CD4-positive, alpha-beta memory T cell (primary cell): ENCODE measurements at regions not wholly inside any gene's neighbourhood (a gene's known extent, or its start where the extent isn't known, plus 50 kb on each side); places are given as distances from the start of the nearest gene placed in this dataset.
A peak's percentile ranks its signal among the peaks of the same experiment; 100 is the strongest.
"Not testable (repeated sequence)": the region's sequence is repeated elsewhere in the genome, so short reads cannot be mapped to it uniquely, and the experiment has no call there.

Source experiments
- CTCF ChIA-PET: fragments of 350-600 bp; sonication (Branson Sonifier 250); formaldehyde crosslinking; loops from one replicate; lab custom pipeline; 2021; ENCODE audit warnings: inconsistent platforms; ENCODE audit not compliant: partially characterized antibody; lab: Charles Lee
- POLR2A ChIA-PET: fragments of 350-600 bp; sonication (Branson Sonifier 250); formaldehyde crosslinking; loops from one replicate; lab custom pipeline; 2021; ENCODE audit not compliant: partially characterized antibody; lab: Charles Lee
- DNase-seq, 5 donors: peaks; one replicate each; pipeline versions ENCODE4 v3.0.0 to v3.0.0-alpha.2; 2020 to 2022; ENCODE audit warnings: mixed read lengths in 1 of 5
- H3K27ac ChIP-seq: one replicate; pipeline ENCODE4 v1.7.0; 2013; ENCODE audit warnings: low read depth, low read length
- H3K27me3 ChIP-seq: 2 replicates; pipeline ENCODE4 v1.7.0; 2013; ENCODE audit warnings: mild to moderate bottlenecking, low read length, moderate library complexity; ENCODE audit not compliant: insufficient read depth
- H3K36me3 ChIP-seq: 2 replicates; pipeline ENCODE4 v1.7.0; 2013; ENCODE audit warnings: mild to moderate bottlenecking, low read length, moderate library complexity; ENCODE audit not compliant: insufficient read depth
- H3K4me1 ChIP-seq: 2 replicates; pipeline ENCODE4 v1.7.0; 2013; ENCODE audit warnings: mild to moderate bottlenecking, low read length, moderate library complexity; ENCODE audit not compliant: insufficient read depth
- H3K4me3 ChIP-seq, 2 donors: one replicate each; pipeline ENCODE4 v1.7.0; 2013; ENCODE audit warnings: low read length in 2 of 2, mild to moderate bottlenecking in 1 of 2
- H3K9me3 ChIP-seq, 2 donors: one replicate each; pipeline ENCODE4 v1.7.0; 2013; ENCODE audit warnings: low read length in 2 of 2, control low read depth in 1 of 2; ENCODE audit not compliant: control insufficient read depth in 1 of 2
- H3K27ac Mint-ChIP-seq, 7 donors: one replicate each; pipeline ENCODE4 v1.8.0; 2020 to 2021; ENCODE audit warnings: mixed read lengths in 7 of 7, mild to moderate bottlenecking in 6 of 7, inconsistent platforms in 3 of 7, moderate library complexity in 3 of 7
- H3K27me3 Mint-ChIP-seq, 2 donors: one replicate each; pipeline ENCODE4 v1.8.0; 2020 to 2021; ENCODE audit warnings: mixed read lengths in 2 of 2
- H3K36me3 Mint-ChIP-seq, 2 donors: one replicate each; pipeline ENCODE4 v1.8.0; 2020 to 2021; ENCODE audit warnings: mixed read lengths in 2 of 2, inconsistent platforms in 1 of 2, mild to moderate bottlenecking in 1 of 2
- H3K4me1 Mint-ChIP-seq, 4 donors: one replicate each; pipeline ENCODE4 v1.8.0; 2020 to 2021; ENCODE audit warnings: mixed read lengths in 4 of 4, mild to moderate bottlenecking in 1 of 4
- H3K4me3 Mint-ChIP-seq, 8 donors: one replicate each; pipeline ENCODE4 v1.8.0; 2020 to 2021; ENCODE audit warnings: mixed read lengths in 8 of 8, mild to moderate bottlenecking in 7 of 8, moderate library complexity in 6 of 8, inconsistent platforms in 3 of 8
- H3K9me3 Mint-ChIP-seq, 8 donors: one replicate each; pipeline ENCODE4 v1.8.0; 2020 to 2021; ENCODE audit warnings: mixed read lengths in 8 of 8, mild to moderate bottlenecking in 5 of 8, inconsistent platforms in 3 of 8, moderate library complexity in 1 of 8
- intact Hi-C: fragments of 100-400 bp; cut with micrococcal nuclease; formaldehyde crosslinking; loops from one replicate; pipeline ENCODE4 v1.15.1; 2023

DNA sequence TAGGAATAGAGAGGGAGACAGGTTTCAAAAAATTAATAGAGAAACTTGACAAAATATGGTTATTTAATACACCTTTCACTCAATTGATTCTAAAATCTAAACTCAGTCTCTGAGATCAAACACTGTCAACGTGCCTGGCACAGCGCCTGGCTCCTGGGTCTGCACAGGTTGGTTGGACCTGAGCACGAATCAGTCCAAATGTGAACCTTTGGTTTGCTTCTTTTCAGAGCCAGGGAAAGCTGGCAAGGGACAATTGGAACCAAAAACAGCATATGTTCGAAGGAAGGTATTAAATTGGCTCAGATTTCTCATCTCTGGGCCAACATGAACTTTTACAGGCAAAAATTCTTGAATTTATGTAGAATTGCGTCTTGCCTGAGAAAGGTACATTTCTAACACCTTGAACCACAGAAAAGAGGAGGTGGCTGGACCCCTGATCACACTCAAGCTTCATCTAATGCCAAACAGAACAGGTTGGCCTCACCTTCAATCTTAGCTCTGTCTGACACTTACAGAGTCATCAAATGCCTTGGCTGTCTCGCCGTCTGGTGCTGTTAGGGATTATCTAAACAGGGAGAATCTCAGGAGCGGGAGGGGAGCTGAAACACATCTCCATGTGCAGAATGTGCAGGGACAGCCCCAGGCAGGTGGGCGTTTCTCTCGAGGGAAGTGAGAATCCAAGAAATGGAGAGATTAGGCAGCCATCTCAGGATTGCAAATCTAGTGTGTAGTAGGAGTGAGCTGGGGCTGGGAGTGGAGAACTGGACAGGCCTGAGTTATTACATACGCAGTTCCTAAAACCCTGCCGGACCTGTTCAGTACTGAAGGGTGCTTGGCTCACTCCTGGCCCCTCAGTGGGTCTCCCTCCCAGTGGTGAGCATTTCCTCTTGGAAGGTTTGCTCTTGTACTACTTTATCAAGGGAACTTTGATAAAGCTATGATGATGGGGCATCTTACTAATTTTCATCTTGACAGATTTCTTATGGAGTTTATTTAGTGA is 442.2 kb upstream of the B3GAT1 start:
- POLR2A ChIA-PET, result no interaction called here
- intact Hi-C loops, result no loop called here
- Histone ChIP-seq H3K27ac (no peak overlapping the region), H3K4me3 (no peak overlapping the region), H3K27me3 (no peaks in the 10 kb centered on the region), H3K9me3 (no peaks in the 10 kb centered on the region), H3K4me1 (no peaks in the 10 kb centered on the region), H3K36me3 (no peaks in the 10 kb centered on the region)
- CTCF ChIA-PET, result no interaction called here
- H3K36me3 Mint-ChIP-seq, result no peaks in the 10 kb centered on the region
- DNase-seq, result no peak
- H3K27ac Mint-ChIP-seq, result no peak overlapping the region
- no peak overlapping the region for H3K4me3 Mint-ChIP-seq
- no peaks in the 10 kb centered on the region for H3K9me3 Mint-ChIP-seq
- H3K27me3 Mint-ChIP-seq, result peaks cover 12 to 18% of the 10 kb centered on the region in 2 donors
- peaks cover 0 to 2% (median 0%) of the 10 kb centered on the region in 4 donors for H3K4me1 Mint-ChIP-seq

DNA sequence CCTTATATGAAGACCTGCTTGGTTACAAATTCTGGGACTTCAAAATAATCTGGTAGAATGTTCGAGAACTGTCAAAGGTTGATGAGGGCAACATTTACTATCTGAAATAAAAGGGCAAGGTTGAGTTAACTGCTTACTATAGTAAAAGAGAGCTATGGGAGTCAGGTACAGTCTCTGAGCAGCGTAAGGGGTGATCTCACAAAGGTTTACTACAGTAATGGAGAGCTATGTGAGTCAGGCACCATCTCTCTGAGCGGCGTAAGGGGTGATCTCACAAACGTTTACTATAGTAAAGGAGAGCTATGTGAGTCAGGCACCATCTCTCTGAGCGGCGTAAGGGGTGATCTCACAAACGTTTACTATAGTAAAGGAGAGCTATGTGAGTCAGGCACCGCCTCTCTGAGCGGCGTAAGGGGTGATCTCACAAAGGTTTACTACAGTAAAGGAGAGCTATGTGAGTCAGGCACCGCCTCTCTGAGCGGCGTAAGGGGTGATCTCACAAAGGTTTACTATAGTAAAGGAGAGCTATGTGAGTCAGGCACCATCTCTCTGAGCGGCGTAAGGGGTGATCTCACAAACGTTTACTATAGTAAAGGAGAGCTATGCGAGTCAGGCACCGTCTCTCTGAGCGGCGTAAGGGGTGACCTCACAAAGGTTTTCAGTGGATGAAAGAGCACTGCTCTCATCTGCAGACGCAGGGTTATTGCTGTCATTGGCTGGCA is 439.6 kb upstream of the B3GAT1 start:
- POLR2A ChIA-PET, H3K4me1 ChIP-seq, intact Hi-C loops, H3K4me1 Mint-ChIP-seq, H3K27ac Mint-ChIP-seq, H3K27ac ChIP-seq, H3K27me3 ChIP-seq, H3K36me3 Mint-ChIP-seq, H3K4me3 Mint-ChIP-seq, H3K36me3 ChIP-seq, H3K9me3 ChIP-seq, H3K9me3 Mint-ChIP-seq, H3K4me3 ChIP-seq: not testable (repeated sequence)
- CTCF ChIA-PET, result interaction anchor here (2.0 kb wide), 1 partner anchor 17 kb away, joined by 8 read pairs; no protein-coding TSS in a partner anchor
- H3K27me3 Mint-ChIP-seq, result peaks cover 12 to 15% of the 10 kb centered on the region in 2 donors
- peak in 1 of 5 donors; percentile 2 for DNase-seq

DNA sequence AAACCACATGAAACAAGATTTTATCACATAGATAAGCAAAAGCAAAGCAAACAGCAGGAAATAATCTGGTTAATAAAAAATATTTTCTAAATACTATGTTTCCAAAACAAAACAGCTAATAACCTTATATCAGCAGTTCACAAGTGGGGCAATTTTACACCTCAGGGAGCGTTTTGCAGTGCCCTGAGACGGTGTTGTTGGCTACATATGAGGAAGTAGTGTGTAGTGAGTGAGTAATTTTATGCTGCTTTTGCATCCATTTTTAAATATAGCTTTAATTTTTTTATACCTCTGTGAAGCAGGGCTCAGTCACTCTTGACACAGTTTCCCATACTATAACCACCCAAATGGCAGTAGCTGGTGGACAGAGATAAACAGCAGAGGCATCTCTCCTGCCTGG is 438.5 kb upstream of the B3GAT1 start:
- H3K4me1 Mint-ChIP-seq, result no peaks in the 10 kb centered on the region
- no peak overlapping the region for H3K4me3 Mint-ChIP-seq
- no peak overlapping the region for H3K27ac Mint-ChIP-seq
- Histone ChIP-seq H3K36me3 (no peaks in the 10 kb centered on the region), H3K4me1 (no peaks in the 10 kb centered on the region), H3K4me3 (no peak overlapping the region), H3K9me3 (no peaks in the 10 kb centered on the region), H3K27me3 (no peaks in the 10 kb centered on the region), H3K27ac (no peak overlapping the region)
- POLR2A ChIA-PET, result no interaction called here
- H3K27me3 Mint-ChIP-seq, result peaks cover 6 to 12% of the 10 kb centered on the region in 2 donors
- intact Hi-C loops, result no loop called here
- H3K9me3 Mint-ChIP-seq, result no peaks in the 10 kb centered on the region
- DNase-seq, result no peak
- CTCF ChIA-PET, result interaction anchor here (2.0 kb wide), 1 partner anchor 18 kb away, joined by 8 read pairs; no protein-coding TSS in a partner anchor
- H3K36me3 Mint-ChIP-seq, result no peaks in the 10 kb centered on the region

DNA sequence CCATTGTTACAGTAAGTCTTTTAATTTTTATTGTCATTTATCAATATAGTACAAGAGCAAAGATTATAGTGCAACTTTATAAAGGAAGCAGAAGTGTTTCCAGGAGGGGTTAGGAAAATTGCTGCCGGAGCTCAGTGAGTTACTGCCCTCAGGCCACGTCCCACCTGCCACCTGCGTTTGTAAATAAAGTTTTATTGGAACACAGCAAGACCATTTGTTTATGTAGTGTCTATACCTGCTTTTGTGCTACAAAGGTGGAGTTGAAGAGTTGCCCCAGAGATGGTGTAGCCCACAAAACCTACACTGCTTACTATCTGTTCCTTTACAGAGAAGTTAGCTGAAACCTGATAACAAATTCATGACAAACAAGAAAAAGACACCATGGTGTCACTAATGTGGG is 437.8 kb upstream of the B3GAT1 start:
- Histone ChIP-seq H3K27me3 (no peaks in the 10 kb centered on the region), H3K9me3 (no peaks in the 10 kb centered on the region), H3K4me3 (no peak overlapping the region), H3K36me3 (no peaks in the 10 kb centered on the region), H3K27ac (no peak overlapping the region), H3K4me1 (no peaks in the 10 kb centered on the region)
- Mint-ChIP-seq H3K4me1 (no peaks in the 10 kb centered on the region), H3K27ac (no peak overlapping the region), H3K9me3 (no peaks in the 10 kb centered on the region), H3K36me3 (no peaks in the 10 kb centered on the region), H3K27me3 (peaks cover 6 to 12% of the 10 kb centered on the region in 2 donors), H3K4me3 (no peak overlapping the region)
- intact Hi-C loops, result no loop called here
- no peak for DNase-seq
- CTCF ChIA-PET, result interaction anchor here (2.0 kb wide), 1 partner anchor 18 kb away, joined by 8 read pairs; no protein-coding TSS in a partner anchor
- POLR2A ChIA-PET, result no interaction called here

DNA sequence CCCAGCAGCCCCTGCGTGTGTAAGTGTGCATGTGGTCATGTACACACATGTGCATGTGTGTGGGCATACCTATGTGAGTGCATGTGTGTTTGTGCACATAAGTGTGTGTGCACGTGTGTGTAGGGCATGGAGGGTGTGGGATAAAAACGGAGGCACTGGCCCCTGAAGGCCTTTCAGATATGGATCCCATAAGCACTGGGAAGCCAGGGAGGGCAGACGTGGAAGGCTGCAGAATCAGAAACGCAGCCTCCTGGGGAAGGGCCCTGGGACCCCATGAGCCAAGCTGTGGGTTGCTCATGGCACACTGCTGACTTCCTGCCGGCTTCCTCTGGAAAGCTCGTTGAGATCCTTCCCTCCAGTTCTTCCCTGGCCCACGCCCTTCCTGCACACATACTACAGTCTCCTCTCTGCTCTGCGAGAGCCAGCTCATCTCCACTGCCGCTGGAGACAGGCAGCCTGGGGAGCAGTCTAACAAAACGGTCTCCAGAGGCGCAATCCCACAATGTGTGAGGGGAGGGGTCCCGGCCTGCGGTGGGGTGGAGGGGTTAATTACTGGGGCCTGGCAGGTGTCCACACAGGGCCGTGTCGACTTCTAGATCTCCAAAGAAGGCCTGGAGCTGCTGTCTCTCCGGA is 435.2 kb upstream of the B3GAT1 start:
- H3K27me3 ChIP-seq, result no peaks in the 10 kb centered on the region
- no peaks in the 10 kb centered on the region for H3K9me3 ChIP-seq
- no peak overlapping the region for H3K27ac Mint-ChIP-seq
- H3K36me3 ChIP-seq, result no peaks in the 10 kb centered on the region
- no peaks in the 10 kb centered on the region for H3K4me1 Mint-ChIP-seq
- H3K9me3 Mint-ChIP-seq, result no peaks in the 10 kb centered on the region
- H3K27ac ChIP-seq, result no peak overlapping the region
- ChIA-PET CTCF (no interaction called here), POLR2A (no interaction called here)
- no peaks in the 10 kb centered on the region for H3K4me1 ChIP-seq
- no peak overlapping the region for H3K4me3 Mint-ChIP-seq
- H3K27me3 Mint-ChIP-seq, result peaks cover 2 to 6% of the 10 kb centered on the region in 2 donors
- H3K36me3 Mint-ChIP-seq, result no peaks in the 10 kb centered on the region
- DNase-seq, result no peak
- intact Hi-C loops, result no loop called here
- no peak overlapping the region for H3K4me3 ChIP-seq

DNA sequence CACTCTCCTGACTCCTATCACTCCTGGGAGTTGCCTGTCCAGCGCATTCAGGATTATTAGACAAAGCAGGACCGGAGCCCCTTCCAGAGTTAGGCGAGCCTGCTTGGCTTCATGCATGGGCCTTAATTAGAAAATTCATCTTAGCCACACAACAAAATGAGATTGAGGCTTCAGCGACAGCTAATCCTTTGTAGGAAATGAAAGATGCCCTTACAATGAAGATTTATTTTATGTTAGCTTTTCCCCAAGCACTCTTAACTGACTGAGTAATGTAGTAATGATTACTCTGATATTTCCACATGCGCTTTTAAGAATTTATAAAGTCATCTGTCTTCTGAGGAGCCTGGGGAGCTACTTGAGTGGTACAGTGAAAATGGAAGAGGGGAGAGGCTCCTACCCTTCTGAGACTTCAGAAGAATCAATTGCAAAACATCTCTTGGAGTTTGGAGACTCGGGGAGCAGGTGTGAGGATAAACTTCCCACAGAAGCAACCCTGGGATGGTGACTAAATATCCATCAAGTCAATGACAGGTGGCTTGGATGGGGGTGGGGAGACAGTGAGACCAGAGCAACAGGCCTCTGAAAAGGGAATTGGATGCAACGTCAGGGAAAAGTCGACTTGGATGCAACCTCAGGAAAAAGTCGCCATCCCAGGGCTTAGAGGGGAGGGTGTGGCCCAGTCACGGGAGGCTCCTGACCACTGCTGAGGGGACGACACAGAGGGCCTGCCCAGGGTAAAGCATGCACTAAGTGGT is 434.5 kb upstream of the B3GAT1 start:
- H3K36me3 Mint-ChIP-seq, result no peaks in the 10 kb centered on the region
- no peak overlapping the region for H3K27ac ChIP-seq
- H3K27ac Mint-ChIP-seq, result no peak overlapping the region
- no peak overlapping the region for H3K4me3 ChIP-seq
- no peaks in the 10 kb centered on the region for H3K4me1 ChIP-seq
- no peaks in the 10 kb centered on the region for H3K4me1 Mint-ChIP-seq
- peaks cover 0 to 2% (median 0%) of the 10 kb centered on the region in 8 donors for H3K9me3 Mint-ChIP-seq
- POLR2A ChIA-PET, result no interaction called here
- no peaks in the 10 kb centered on the region for H3K36me3 ChIP-seq
- H3K27me3 ChIP-seq, result no peaks in the 10 kb centered on the region
- CTCF ChIA-PET, result no interaction called here
- H3K27me3 Mint-ChIP-seq, result peaks cover 2 to 9% of the 10 kb centered on the region in 2 donors
- intact Hi-C loops, result no loop called here
- H3K9me3 ChIP-seq, result no peaks in the 10 kb centered on the region
- no peak overlapping the region for H3K4me3 Mint-ChIP-seq
- no peak for DNase-seq
